ENCODE measurements at regions not wholly inside any gene's neighbourhood (a gene's known extent, or its start where the extent isn't known, plus 50 kb on each side); places are given as distances from the start of the nearest gene placed in this dataset.

DNA sequence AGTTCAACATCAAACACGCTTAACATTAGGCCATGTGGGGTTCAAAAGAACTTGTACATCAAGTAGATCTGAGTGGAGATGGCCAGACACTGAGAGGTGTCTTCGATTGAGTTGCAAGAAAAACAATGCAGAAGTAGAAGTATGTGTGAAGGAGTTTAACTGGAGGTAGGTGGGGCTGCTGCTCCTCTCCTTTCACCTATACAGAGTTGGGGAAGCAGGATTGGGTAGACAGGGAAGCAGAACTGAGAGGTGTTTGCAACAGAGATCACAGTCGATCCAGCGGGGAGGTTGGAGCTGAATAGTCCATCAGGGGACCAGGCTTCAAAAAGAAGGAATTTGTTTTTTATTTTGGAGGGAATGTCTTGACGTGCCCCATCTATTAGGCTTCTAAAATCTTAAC, 61.7 kb upstream of the SLC27A6 start:
- H3K4me1 ChIP-seq (ENCODE audit: control insufficient read depth, insufficient read depth, low read length), result no peaks in the 10 kb centered on the region
- no peak overlapping the region for H3K4me3 ChIP-seq (ENCODE audit: low read length)
- H3K27me3 ChIP-seq (ENCODE audit: control insufficient read depth, insufficient read depth, low read length), result no peaks in the 10 kb centered on the region
- no peak overlapping the region for H3K27ac ChIP-seq (ENCODE audit: low read length)
- WGBS (ENCODE audit: insufficient coverage), result 100% methylated on average over 3 of the region's 5 CpGs
- H3K9me3 ChIP-seq (replicated peaks; ENCODE audit: control insufficient read depth, low read depth, low read length), result no peaks in the 10 kb centered on the region
- no peaks in the 10 kb centered on the region for H3K36me3 ChIP-seq (ENCODE audit: control insufficient read depth, insufficient read depth, low read length)
- no peak for DNase-seq

- Histone ChIP-seq H3K27ac (ENCODE audit: low read length) (no peak overlapping the region), H3K9me3 (replicated peaks; ENCODE audit: control insufficient read depth, low read depth, low read length) (no peaks in the 10 kb centered on the region), H3K27me3 (ENCODE audit: control insufficient read depth, insufficient read depth, low read length) (no peaks in the 10 kb centered on the region), H3K4me1 (ENCODE audit: control insufficient read depth, insufficient read depth, low read length) (no peaks in the 10 kb centered on the region), H3K36me3 (ENCODE audit: control insufficient read depth, insufficient read depth, low read length) (no peaks in the 10 kb centered on the region), H3K4me3 (ENCODE audit: low read length) (no peak overlapping the region)
- WGBS (ENCODE audit: insufficient coverage), result no CpG with 5 or more reads among the region's 3 CpGs
- no peak for DNase-seq
These were observed 60.3 kb upstream of the SLC27A6 start for GRCh38 chr5:128904805-128905567.

DNA sequence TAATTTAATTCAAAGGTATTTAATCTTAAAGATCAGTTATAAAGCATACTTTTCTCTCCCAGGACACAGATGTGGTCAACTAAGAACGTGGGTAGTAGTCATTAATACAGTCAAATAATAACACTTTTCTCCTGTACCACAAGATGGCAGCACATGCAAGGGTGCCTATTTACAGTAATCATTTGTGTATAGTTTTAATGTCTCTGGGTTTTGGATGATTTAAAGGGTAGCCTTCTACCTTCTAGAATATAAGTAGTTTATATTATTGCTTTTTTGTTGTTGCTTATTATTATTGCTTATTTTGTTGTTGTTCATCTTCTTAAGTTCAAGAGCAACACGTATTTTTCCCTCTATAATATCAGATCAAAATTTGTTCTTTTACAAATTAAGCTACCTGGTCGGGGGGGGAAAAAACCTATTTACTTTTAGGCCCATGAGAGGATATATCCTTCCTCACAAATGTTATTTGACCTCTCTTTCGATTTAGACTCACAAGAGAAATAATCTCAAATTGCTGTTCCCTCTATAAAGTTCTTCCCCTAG, 59.6 kb upstream of the SLC27A6 start:
- H3K4me3 ChIP-seq (ENCODE audit: low read length), result no peak overlapping the region
- no peaks in the 10 kb centered on the region for H3K9me3 ChIP-seq (replicated peaks; ENCODE audit: control insufficient read depth, low read depth, low read length)
- no peaks in the 10 kb centered on the region for H3K4me1 ChIP-seq (ENCODE audit: control insufficient read depth, insufficient read depth, low read length)
- H3K27ac ChIP-seq (ENCODE audit: low read length), result no peak overlapping the region
- peak; percentile 80 for DNase-seq
- no peaks in the 10 kb centered on the region for H3K27me3 ChIP-seq (ENCODE audit: control insufficient read depth, insufficient read depth, low read length)
- no CpG with 5 or more reads among the region's 4 CpGs for WGBS (ENCODE audit: insufficient coverage)
- no peaks in the 10 kb centered on the region for H3K36me3 ChIP-seq (ENCODE audit: control insufficient read depth, insufficient read depth, low read length)

GRCh38 chr5:128913551-128913950, 51.7 kb upstream of the SLC27A6 start:
- Histone ChIP-seq H3K4me3 (ENCODE audit: low read length) (no peak overlapping the region), H3K27ac (ENCODE audit: low read length) (no peak overlapping the region), H3K27me3 (ENCODE audit: control insufficient read depth, insufficient read depth, low read length) (no peaks in the 10 kb centered on the region), H3K4me1 (ENCODE audit: control insufficient read depth, insufficient read depth, low read length) (no peaks in the 10 kb centered on the region), H3K36me3 (ENCODE audit: control insufficient read depth, insufficient read depth, low read length) (no peaks in the 10 kb centered on the region), H3K9me3 (replicated peaks; ENCODE audit: control insufficient read depth, low read depth, low read length) (no peaks in the 10 kb centered on the region)
- DNase-seq, result no peak
- no CpG with 5 or more reads among the region's 1 CpG for WGBS (ENCODE audit: insufficient coverage)

Data from muscle of leg (tissue), 3 donors.